CD4-positive, alpha-beta memory T cell (primary cell): ENCODE measurements at regions not wholly inside any gene's neighbourhood (a gene's known extent, or its start where the extent isn't known, plus 50 kb on each side); places are given as distances from the start of the nearest gene placed in this dataset.
"Not testable (repeated sequence)": the region's sequence is repeated elsewhere in the genome, so short reads cannot be mapped to it uniquely, and the experiment has no call there.

Source experiments
- CTCF ChIA-PET: fragments of 350-600 bp; sonication (Branson Sonifier 250); formaldehyde crosslinking; loops from one replicate; lab custom pipeline; 2021; ENCODE audit warnings: inconsistent platforms; ENCODE audit not compliant: partially characterized antibody; lab: Charles Lee
- POLR2A ChIA-PET: fragments of 350-600 bp; sonication (Branson Sonifier 250); formaldehyde crosslinking; loops from one replicate; lab custom pipeline; 2021; ENCODE audit not compliant: partially characterized antibody; lab: Charles Lee
- DNase-seq, 5 donors: peaks; one replicate each; pipeline versions ENCODE4 v3.0.0 to v3.0.0-alpha.2; 2020 to 2022; ENCODE audit warnings: mixed read lengths in 1 of 5
- H3K27ac ChIP-seq: one replicate; pipeline ENCODE4 v1.7.0; 2013; ENCODE audit warnings: low read depth, low read length
- H3K27me3 ChIP-seq: 2 replicates; pipeline ENCODE4 v1.7.0; 2013; ENCODE audit warnings: mild to moderate bottlenecking, low read length, moderate library complexity; ENCODE audit not compliant: insufficient read depth
- H3K36me3 ChIP-seq: 2 replicates; pipeline ENCODE4 v1.7.0; 2013; ENCODE audit warnings: mild to moderate bottlenecking, low read length, moderate library complexity; ENCODE audit not compliant: insufficient read depth
- H3K4me1 ChIP-seq: 2 replicates; pipeline ENCODE4 v1.7.0; 2013; ENCODE audit warnings: mild to moderate bottlenecking, low read length, moderate library complexity; ENCODE audit not compliant: insufficient read depth
- H3K4me3 ChIP-seq, 2 donors: one replicate each; pipeline ENCODE4 v1.7.0; 2013; ENCODE audit warnings: low read length in 2 of 2, mild to moderate bottlenecking in 1 of 2
- H3K9me3 ChIP-seq, 2 donors: one replicate each; pipeline ENCODE4 v1.7.0; 2013; ENCODE audit warnings: low read length in 2 of 2, control low read depth in 1 of 2; ENCODE audit not compliant: control insufficient read depth in 1 of 2
- H3K27ac Mint-ChIP-seq, 7 donors: one replicate each; pipeline ENCODE4 v1.8.0; 2020 to 2021; ENCODE audit warnings: mixed read lengths in 7 of 7, mild to moderate bottlenecking in 6 of 7, inconsistent platforms in 3 of 7, moderate library complexity in 3 of 7
- H3K27me3 Mint-ChIP-seq, 2 donors: one replicate each; pipeline ENCODE4 v1.8.0; 2020 to 2021; ENCODE audit warnings: mixed read lengths in 2 of 2
- H3K36me3 Mint-ChIP-seq, 2 donors: one replicate each; pipeline ENCODE4 v1.8.0; 2020 to 2021; ENCODE audit warnings: mixed read lengths in 2 of 2, inconsistent platforms in 1 of 2, mild to moderate bottlenecking in 1 of 2
- H3K4me1 Mint-ChIP-seq, 4 donors: one replicate each; pipeline ENCODE4 v1.8.0; 2020 to 2021; ENCODE audit warnings: mixed read lengths in 4 of 4, mild to moderate bottlenecking in 1 of 4
- H3K4me3 Mint-ChIP-seq, 8 donors: one replicate each; pipeline ENCODE4 v1.8.0; 2020 to 2021; ENCODE audit warnings: mixed read lengths in 8 of 8, mild to moderate bottlenecking in 7 of 8, moderate library complexity in 6 of 8, inconsistent platforms in 3 of 8
- H3K9me3 Mint-ChIP-seq, 8 donors: one replicate each; pipeline ENCODE4 v1.8.0; 2020 to 2021; ENCODE audit warnings: mixed read lengths in 8 of 8, mild to moderate bottlenecking in 5 of 8, inconsistent platforms in 3 of 8, moderate library complexity in 1 of 8
- intact Hi-C: fragments of 100-400 bp; cut with micrococcal nuclease; formaldehyde crosslinking; loops from one replicate; pipeline ENCODE4 v1.15.1; 2023

- Mint-ChIP-seq H3K27ac (no peak overlapping the region), H3K4me1 (no peaks in the 10 kb centered on the region), H3K4me3 (no peak overlapping the region), H3K36me3 (no peaks in the 10 kb centered on the region), H3K27me3 (peaks cover 7 to 15% of the 10 kb centered on the region in 2 donors), H3K9me3 (peaks cover 0 to 7% (median under 1%) of the 10 kb centered on the region in 8 donors)
- CTCF ChIA-PET: interaction anchor here (1.6 kb wide), 1 partner anchor 22 kb away, joined by 4 read pairs; no protein-coding TSS in a partner anchor
- intact Hi-C loops: no loop called here
- no peaks in the 10 kb centered on the region for H3K9me3 ChIP-seq
- H3K27me3 ChIP-seq: no peaks in the 10 kb centered on the region
- H3K4me1 ChIP-seq: no peaks in the 10 kb centered on the region
- no peak overlapping the region for H3K4me3 ChIP-seq
- POLR2A ChIA-PET: no interaction called here
- no peak for DNase-seq
- no peak overlapping the region for H3K27ac ChIP-seq
- no peaks in the 10 kb centered on the region for H3K36me3 ChIP-seq
These were observed 171.6 kb downstream of the S1PR1 start for GRCh38 chr1:101408212-101409042.

GRCh38 chr1:101409102-101409501 lies 172.3 kb downstream of the S1PR1 start:
- H3K4me1 ChIP-seq: no peaks in the 10 kb centered on the region
- CTCF ChIA-PET: interaction anchor here (1.6 kb wide), 1 partner anchor 21 kb away, joined by 4 read pairs; no protein-coding TSS in a partner anchor
- H3K4me3 ChIP-seq: no peak overlapping the region
- DNase-seq: no peak
- H3K9me3 Mint-ChIP-seq: peaks cover 0 to 7% (median under 1%) of the 10 kb centered on the region in 8 donors
- no peak overlapping the region for H3K27ac ChIP-seq
- no peak overlapping the region for H3K27ac Mint-ChIP-seq
- no peaks in the 10 kb centered on the region for H3K36me3 ChIP-seq
- H3K36me3 Mint-ChIP-seq: no peaks in the 10 kb centered on the region
- H3K4me1 Mint-ChIP-seq: no peaks in the 10 kb centered on the region
- intact Hi-C loops: no loop called here
- no peak overlapping the region for H3K4me3 Mint-ChIP-seq
- H3K27me3 Mint-ChIP-seq: peaks cover 7 to 15% of the 10 kb centered on the region in 2 donors
- H3K27me3 ChIP-seq: no peaks in the 10 kb centered on the region
- no peaks in the 10 kb centered on the region for H3K9me3 ChIP-seq
- POLR2A ChIA-PET: no interaction called here

GRCh38 chr1:101410048-101410878 lies 173.4 kb downstream of the S1PR1 start:
- no peaks in the 10 kb centered on the region for H3K9me3 ChIP-seq
- ChIA-PET CTCF (no interaction called here), POLR2A (no interaction called here)
- DNase-seq: no peak
- no peaks in the 10 kb centered on the region for H3K4me1 ChIP-seq
- no peaks in the 10 kb centered on the region for H3K36me3 ChIP-seq
- Mint-ChIP-seq H3K36me3 (no peaks in the 10 kb centered on the region), H3K4me1 (no peaks in the 10 kb centered on the region), H3K27me3 (peaks cover 7 to 12% of the 10 kb centered on the region in 2 donors), H3K9me3 (peaks cover 0 to 7% (median under 1%) of the 10 kb centered on the region in 8 donors), H3K27ac (no peak overlapping the region), H3K4me3 (no peak overlapping the region)
- no peaks in the 10 kb centered on the region for H3K27me3 ChIP-seq
- H3K4me3 ChIP-seq: no peak overlapping the region
- intact Hi-C loops: no loop called here
- H3K27ac ChIP-seq: no peak overlapping the region

GRCh38 chr1:101420406-101420805 lies 183.6 kb downstream of the S1PR1 start:
- intact Hi-C loops: no loop called here
- no peaks in the 10 kb centered on the region for H3K36me3 Mint-ChIP-seq
- no peaks in the 10 kb centered on the region for H3K27me3 ChIP-seq
- H3K27ac Mint-ChIP-seq: no peak overlapping the region
- ChIA-PET CTCF (no interaction called here), POLR2A (no interaction called here)
- H3K36me3 ChIP-seq: no peaks in the 10 kb centered on the region
- no peaks in the 10 kb centered on the region for H3K4me1 ChIP-seq
- H3K9me3 ChIP-seq: no peaks in the 10 kb centered on the region
- H3K4me3 Mint-ChIP-seq: no peak overlapping the region
- DNase-seq: no peak
- peaks cover 0 to 1% of the 10 kb centered on the region in 2 donors for H3K27me3 Mint-ChIP-seq
- peaks cover 0 to 1% (median 0%) of the 10 kb centered on the region in 4 donors for H3K4me1 Mint-ChIP-seq
- H3K27ac ChIP-seq: no peak overlapping the region
- H3K9me3 Mint-ChIP-seq: peaks cover 0 to 9% (median 4%) of the 10 kb centered on the region in 8 donors
- H3K4me3 ChIP-seq: no peak overlapping the region

DNA sequence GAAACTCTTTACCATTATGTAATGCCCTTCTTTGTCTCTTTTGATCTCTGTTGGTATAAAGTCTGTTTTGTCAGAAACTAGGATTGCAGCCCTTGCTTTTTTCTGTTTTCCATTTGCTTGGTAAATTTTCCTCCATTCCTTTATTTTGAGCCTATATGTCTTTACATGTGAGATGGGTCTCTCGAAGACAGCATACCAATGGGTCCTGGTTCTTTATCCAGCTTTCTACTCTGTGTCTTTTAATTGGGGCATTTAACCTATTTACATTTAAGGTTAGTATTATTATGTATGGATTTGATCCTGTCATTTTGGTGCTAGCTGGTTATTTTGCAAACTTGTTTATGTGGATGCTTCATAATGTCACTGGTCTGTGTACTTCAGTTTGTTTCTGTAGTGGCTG lies 191.3 kb downstream of the S1PR1 start:
- H3K9me3 ChIP-seq, H3K36me3 ChIP-seq, H3K4me1 Mint-ChIP-seq, H3K4me3 ChIP-seq, CTCF ChIA-PET, H3K4me1 ChIP-seq, POLR2A ChIA-PET, H3K4me3 Mint-ChIP-seq, DNase-seq, H3K36me3 Mint-ChIP-seq, H3K27ac Mint-ChIP-seq, H3K27me3 ChIP-seq, intact Hi-C loops, H3K27me3 Mint-ChIP-seq, H3K27ac ChIP-seq: not testable (repeated sequence)
- peaks cover 0 to 18% (median 8%) of the 10 kb centered on the region in 8 donors for H3K9me3 Mint-ChIP-seq

- Mint-ChIP-seq H3K4me1 (no peaks in the 10 kb centered on the region), H3K36me3 (no peaks in the 10 kb centered on the region), H3K27ac (no peak overlapping the region), H3K27me3 (peaks cover 3 to 4% of the 10 kb centered on the region in 2 donors), H3K9me3 (peaks cover 0 to 14% (median 6%) of the 10 kb centered on the region in 8 donors), H3K4me3 (no peak overlapping the region)
- Histone ChIP-seq H3K4me3 (no peak overlapping the region), H3K36me3 (no peaks in the 10 kb centered on the region), H3K27me3 (no peaks in the 10 kb centered on the region), H3K27ac (no peak overlapping the region), H3K9me3 (no peaks in the 10 kb centered on the region), H3K4me1 (no peaks in the 10 kb centered on the region)
- CTCF ChIA-PET: no interaction called here
- POLR2A ChIA-PET: no interaction called here
- DNase-seq: no peak
- intact Hi-C loops: no loop called here
These were observed 191.7 kb downstream of the S1PR1 start for GRCh38 chr1:101428562-101428961.

GRCh38 chr1:101431956-101432510 lies 195.2 kb downstream of the S1PR1 start:
- Mint-ChIP-seq H3K27me3 (peaks cover 3 to 4% of the 10 kb centered on the region in 2 donors), H3K36me3 (no peaks in the 10 kb centered on the region), H3K9me3 (peaks cover 0 to 11% (median 3%) of the 10 kb centered on the region in 8 donors), H3K4me3 (no peak overlapping the region), H3K4me1 (no peaks in the 10 kb centered on the region), H3K27ac (no peak overlapping the region)
- no peak overlapping the region for H3K4me3 ChIP-seq
- ChIA-PET POLR2A (no interaction called here), CTCF (interaction anchor here (1.0 kb wide), 1 partner anchor 74 kb away, joined by 3 read pairs; no protein-coding TSS in a partner anchor)
- H3K27ac ChIP-seq: no peak overlapping the region
- H3K27me3 ChIP-seq: no peaks in the 10 kb centered on the region
- DNase-seq: no peak
- intact Hi-C loops: no loop called here
- H3K4me1 ChIP-seq: no peaks in the 10 kb centered on the region
- H3K36me3 ChIP-seq: no peaks in the 10 kb centered on the region
- no peaks in the 10 kb centered on the region for H3K9me3 ChIP-seq
